Brain microvascular endothelial cell (primary cell): ENCODE measurements at regions not wholly inside any gene's neighbourhood (a gene's known extent, or its start where the extent isn't known, plus 50 kb on each side); places are given as distances from the start of the nearest gene placed in this dataset.
A peak's percentile ranks its signal among the peaks of the same experiment; 100 is the strongest.
"Not testable (repeated sequence)": the region's sequence is repeated elsewhere in the genome, so short reads cannot be mapped to it uniquely, and the experiment has no call there.

ENCODE experiments used
- DNase-seq: peaks from one replicate; pipeline ENCODE4 v3.0.0-alpha.2; 2020
- H3K27ac ChIP-seq: fragments of 250-450 bp; sonication (Bioruptor Pico); 2 replicates; pipeline ENCODE4 v1.5.1; 2020; ENCODE audit warnings: mild to moderate bottlenecking, moderate library complexity
- H3K27me3 ChIP-seq: fragments of 250-450 bp; sonication (Bioruptor Pico); replicated peaks from 2 replicates; pipeline ENCODE4 v1.5.1; 2020; ENCODE audit warnings: mild to moderate bottlenecking
- H3K36me3 ChIP-seq: fragments of 250-450 bp; sonication (Bioruptor Pico); replicated peaks from 2 replicates; pipeline ENCODE4 v1.5.1; 2020; ENCODE audit warnings: mild to moderate bottlenecking
- H3K4me3 ChIP-seq: 2 replicates; pipeline ENCODE4 v1.5.1; 2011; ENCODE audit warnings: low read depth, mild to moderate bottlenecking, control low read depth, low read length, moderate library complexity
- in situ Hi-C: cut with HindIII; loops from 2 replicates; pipeline ENCODE4 v1.10.0; 2017; ENCODE audit warnings: low sequenced_read_pairs, low pct_ligation_motif_present
- TF ChIP-seq, protein P1 (sequence below): IDR thresholded peaks from 2 replicates; pipeline ENCODE4 v1.5.1; 2011; ENCODE audit warnings: low read depth, mild to moderate bottlenecking, moderate library complexity, low read length, control low read depth, inconsistent platforms; ENCODE audit errors: missing control alignments

DNA sequence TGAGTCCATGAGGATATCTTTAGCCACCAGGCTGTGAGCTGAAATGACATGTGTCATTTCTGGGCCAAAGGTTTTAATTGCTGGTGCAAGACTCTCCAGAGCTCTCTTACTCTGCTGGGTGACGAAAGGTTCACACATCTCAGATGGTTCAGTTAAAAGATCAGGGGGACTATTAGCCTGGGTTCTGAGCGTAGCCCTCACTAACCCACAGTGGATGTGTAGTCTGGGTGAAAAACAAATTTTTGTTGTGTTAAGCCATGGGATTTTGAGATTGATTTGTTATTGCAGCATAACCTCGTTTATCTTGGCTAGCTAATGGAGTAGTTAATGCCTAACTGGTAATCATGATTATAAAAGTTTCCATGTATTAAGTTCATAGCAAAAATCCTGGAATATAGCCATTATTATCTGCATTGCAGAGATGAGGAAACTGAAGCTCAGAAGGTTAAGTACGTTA is 251.5 kb downstream of the RMST start:
- no peaks in the 10 kb centered on the region for H3K36me3 ChIP-seq
- no peak overlapping the region for H3K4me3 ChIP-seq
- no peak overlapping the region for H3K27ac ChIP-seq
- TF ChIP-seq, protein P1, sequence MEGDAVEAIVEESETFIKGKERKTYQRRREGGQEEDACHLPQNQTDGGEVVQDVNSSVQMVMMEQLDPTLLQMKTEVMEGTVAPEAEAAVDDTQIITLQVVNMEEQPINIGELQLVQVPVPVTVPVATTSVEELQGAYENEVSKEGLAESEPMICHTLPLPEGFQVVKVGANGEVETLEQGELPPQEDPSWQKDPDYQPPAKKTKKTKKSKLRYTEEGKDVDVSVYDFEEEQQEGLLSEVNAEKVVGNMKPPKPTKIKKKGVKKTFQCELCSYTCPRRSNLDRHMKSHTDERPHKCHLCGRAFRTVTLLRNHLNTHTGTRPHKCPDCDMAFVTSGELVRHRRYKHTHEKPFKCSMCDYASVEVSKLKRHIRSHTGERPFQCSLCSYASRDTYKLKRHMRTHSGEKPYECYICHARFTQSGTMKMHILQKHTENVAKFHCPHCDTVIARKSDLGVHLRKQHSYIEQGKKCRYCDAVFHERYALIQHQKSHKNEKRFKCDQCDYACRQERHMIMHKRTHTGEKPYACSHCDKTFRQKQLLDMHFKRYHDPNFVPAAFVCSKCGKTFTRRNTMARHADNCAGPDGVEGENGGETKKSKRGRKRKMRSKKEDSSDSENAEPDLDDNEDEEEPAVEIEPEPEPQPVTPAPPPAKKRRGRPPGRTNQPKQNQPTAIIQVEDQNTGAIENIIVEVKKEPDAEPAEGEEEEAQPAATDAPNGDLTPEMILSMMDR, result no peak
- no peak for DNase-seq
- no peaks in the 10 kb centered on the region for H3K27me3 ChIP-seq
- in situ Hi-C loops, result no loop called here

DNA sequence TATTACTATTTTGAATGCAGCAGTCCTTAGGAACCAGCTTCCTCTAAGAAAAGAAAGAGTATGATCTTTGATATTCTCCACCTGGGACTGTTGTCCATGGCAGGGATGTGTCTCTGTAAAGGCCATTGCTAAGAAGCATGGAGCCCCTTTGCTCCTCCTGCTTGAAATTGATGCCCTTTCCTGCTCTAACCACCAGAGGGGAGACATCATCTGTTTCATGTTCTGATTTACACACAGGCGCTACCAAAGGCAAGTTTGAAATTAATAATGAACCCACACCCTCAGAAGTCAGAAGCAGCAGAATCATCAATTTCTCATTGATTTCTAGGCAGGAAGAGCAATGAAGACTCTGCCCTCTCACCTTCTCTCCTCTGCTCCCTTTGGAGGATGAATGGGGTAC is 253.8 kb downstream of the RMST start:
- in situ Hi-C loops, result no loop called here
- no peaks in the 10 kb centered on the region for H3K36me3 ChIP-seq
- TF ChIP-seq, protein P1, result peak; percentile 34
- DNase-seq, result no peak
- no peak overlapping the region for H3K4me3 ChIP-seq
- H3K27ac ChIP-seq, result no peak overlapping the region
- no peaks in the 10 kb centered on the region for H3K27me3 ChIP-seq

DNA sequence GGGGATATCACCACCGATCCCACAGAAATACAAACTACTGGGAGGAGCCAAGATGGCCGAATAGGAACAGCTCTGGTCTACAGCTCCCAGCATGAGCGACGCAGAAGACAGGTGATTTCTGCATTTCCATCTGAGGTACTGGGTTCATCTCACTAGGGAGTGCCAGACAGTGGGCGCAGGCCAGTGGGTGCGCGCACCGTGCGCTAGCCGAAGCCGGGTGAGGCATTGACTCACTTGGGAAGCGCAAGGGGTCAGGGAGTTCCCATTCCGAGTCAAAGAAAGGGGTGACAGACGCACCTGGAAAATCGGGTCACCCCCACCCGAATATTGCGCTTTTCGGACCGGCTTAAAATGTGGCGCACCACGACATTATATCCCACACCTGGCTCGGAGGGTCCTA is 261.2 kb downstream of the RMST start:
- H3K27ac ChIP-seq, H3K36me3 ChIP-seq, H3K4me3 ChIP-seq, in situ Hi-C loops, DNase-seq, H3K27me3 ChIP-seq: not testable (repeated sequence)

DNA sequence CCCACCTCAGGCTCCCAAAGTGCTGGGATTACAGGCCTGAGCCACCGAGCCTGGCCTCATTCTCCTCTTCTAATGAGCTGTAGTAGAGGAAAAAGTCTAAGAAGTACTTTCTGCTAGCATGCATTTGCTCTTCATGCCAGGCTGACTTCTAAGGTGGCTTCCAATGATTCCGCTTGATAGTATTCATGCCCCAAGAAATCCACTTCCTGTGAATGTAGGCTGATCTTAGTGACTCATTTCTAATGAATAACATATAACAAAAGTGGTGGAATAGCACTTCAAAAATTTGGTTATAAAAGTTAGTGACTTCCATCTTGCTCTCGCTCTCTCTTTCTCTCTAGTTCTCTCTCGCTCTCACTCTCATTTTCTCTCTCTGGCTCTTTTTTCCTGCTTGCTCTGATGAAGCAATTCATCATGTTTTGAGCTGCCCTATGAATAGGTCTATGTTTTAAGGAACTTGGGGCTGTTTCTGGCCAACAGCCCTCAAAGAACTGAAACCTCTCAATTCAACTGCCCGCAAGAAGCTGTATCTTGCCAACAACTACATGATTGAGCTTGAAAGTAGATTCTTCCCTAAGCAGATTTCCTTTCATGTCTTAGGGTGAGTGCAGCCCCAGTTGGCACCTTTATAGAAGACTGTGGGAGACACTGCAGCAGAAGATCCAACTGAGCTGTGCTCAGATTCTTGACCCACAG is 282.9 kb downstream of the RMST start:
- Histone ChIP-seq H3K36me3 (no peaks in the 10 kb centered on the region), H3K27me3 (no peaks in the 10 kb centered on the region), H3K27ac (no peak overlapping the region), H3K4me3 (no peak overlapping the region)
- no peak for DNase-seq
- TF ChIP-seq, protein P1, result no peak
- in situ Hi-C loops, result no loop called here

DNA sequence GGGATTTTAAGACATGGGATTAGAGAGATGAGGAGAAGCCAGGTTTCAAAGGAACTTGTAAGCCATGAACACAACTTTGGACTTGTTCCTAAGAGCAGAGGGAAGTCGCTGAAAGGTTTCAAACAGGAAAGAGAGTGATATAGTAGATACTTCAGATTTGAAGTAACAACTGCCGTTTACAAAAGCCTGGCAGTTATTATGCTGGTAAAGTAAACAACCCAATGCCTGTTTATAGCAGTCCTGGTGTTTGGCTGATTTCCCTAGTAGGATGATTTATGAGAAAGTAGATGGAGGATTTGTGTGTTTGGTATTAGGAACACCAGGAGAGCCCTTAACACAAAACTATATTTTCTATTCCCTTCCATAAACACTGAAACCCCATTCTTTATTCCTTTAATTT is 285.7 kb downstream of the RMST start:
- TF ChIP-seq, protein P1, result no peak
- no peak overlapping the region for H3K27ac ChIP-seq
- in situ Hi-C loops, result no loop called here
- no peaks in the 10 kb centered on the region for H3K36me3 ChIP-seq
- DNase-seq, result no peak
- H3K4me3 ChIP-seq, result no peak overlapping the region
- H3K27me3 ChIP-seq, result no peaks in the 10 kb centered on the region

DNA sequence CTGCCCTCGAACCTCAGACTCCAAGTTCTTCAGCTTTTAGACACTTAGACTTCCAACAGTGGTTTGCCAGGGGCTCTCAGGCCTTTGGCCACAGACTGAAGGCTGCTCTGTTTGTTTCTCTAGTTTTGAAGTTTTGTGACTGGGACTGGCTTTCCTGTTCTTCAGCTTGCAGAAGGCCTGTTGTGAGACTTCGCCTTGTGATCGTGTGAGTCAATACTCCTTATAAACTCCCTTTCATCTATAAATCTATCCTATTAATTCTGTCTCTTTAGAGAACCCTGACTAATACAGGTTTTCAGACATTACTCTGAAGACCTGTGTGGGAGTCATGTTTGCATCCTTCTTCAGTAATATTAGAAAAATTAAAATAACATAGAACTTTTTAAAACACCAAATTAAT is 289.1 kb downstream of the RMST start:
- DNase-seq, result no peak
- Histone ChIP-seq H3K27me3 (no peaks in the 10 kb centered on the region), H3K4me3 (no peak overlapping the region), H3K27ac (no peak overlapping the region), H3K36me3 (no peaks in the 10 kb centered on the region)
- TF ChIP-seq, protein P1, result no peak
- in situ Hi-C loops, result no loop called here
